ENCODE measurements at regions not wholly inside any gene's neighbourhood (a gene's known extent, or its start where the extent isn't known, plus 50 kb on each side); places are given as distances from the start of the nearest gene placed in this dataset.

- no peak for DNase-seq
Measured at GRCh38 chr15:96415513-96416217, 85.2 kb downstream of the NR2F2 start.

GRCh38 chr15:96416218-96416933, 85.9 kb downstream of the NR2F2 start:
- no peak for DNase-seq

GRCh38 chr15:96416934-96417759, 86.6 kb downstream of the NR2F2 start:
- no peak for DNase-seq

DNA sequence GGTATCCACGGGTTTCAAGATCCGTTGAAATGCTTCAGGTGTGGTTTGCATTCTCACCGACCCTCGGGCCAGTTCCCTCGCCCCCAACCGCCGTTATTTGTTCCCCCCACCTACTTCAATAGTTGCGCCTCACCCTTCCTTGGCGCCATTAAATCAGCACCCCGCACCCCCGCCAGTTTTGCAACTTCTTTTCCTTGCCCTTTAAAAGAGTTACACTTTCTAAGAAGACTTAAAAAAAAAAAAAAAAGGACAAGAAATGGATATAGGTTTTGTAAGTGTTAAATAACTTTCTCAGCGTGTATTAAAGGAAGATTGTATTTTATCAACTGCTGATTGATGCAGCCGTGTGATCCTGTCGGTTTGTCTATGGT, 87.2 kb downstream of the NR2F2 start:
- no peak for DNase-seq

DNA sequence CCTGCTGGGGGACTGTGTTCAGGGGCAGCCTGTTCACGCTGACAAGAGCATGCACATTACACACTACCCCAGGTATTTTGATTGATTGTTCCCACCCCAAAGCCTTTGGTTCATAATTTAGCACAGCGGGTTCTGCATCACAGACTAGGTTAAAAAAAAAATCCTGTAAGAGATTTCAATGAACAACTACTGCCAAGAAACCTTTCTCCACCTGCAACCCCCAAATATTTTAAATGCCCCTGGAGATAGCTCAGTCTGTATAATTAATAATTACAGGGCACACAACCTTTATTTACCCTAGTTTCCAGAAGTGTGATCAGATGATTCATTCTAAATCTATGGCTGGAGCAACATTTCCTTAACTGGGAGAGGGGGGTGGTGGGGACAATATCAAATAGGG, 87.6 kb downstream of the NR2F2 start:
- no peak for DNase-seq

- DNase-seq: no peak
Measured at GRCh38 chr15:96421178-96421601, 90.7 kb downstream of the NR2F2 start.

DNA sequence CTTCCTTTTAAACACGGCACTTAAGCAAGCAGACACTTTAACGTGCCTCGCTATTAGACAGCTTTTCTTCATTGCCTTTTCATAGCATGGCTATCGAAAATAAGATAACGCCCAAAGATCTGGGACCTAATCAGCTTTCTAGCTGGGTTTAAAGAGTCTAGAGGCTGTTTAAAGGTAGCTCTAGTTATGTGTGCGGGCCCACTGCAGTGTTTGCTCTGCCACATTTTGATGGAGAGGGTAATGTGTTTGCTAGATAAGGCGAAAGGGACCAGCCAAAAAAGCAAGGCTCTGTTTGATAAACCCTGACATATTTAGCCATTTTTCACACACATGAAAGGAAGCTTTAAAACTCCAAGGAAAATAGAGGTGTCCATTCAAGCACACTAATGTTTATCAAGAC, 91.6 kb downstream of the NR2F2 start:
- DNase-seq: no peak

- no peak for DNase-seq
Measured at GRCh38 chr15:96424674-96425073, 94.2 kb downstream of the NR2F2 start.

GRCh38 chr15:96428742-96429141, 98.2 kb downstream of the NR2F2 start:
- no peak for DNase-seq

DNA sequence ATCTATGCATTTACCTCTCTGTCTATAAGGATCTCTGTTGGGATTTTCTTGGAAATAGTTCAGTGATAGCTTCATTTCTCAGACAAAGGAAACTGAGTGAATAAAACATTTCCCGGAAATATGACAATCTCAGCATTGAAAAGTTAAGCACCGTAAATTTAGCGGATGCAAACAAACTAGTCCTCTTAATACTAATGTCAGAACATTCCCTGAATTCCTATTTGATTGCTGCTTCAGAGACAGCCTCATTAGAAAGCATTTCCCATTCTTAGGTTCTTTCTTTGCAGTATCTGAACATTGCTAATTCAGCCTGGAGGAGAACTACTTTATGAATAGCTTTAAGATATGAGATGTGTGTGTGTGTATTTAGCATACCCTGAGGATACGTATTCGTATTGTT, 101.3 kb downstream of the NR2F2 start:
- no peak for DNase-seq

- no peak for DNase-seq
Measured at GRCh38 chr15:96435022-96435421, 104.5 kb downstream of the NR2F2 start.

- no peak for DNase-seq
Measured at GRCh38 chr15:96435841-96436240, 105.3 kb downstream of the NR2F2 start.

- no peak for DNase-seq
Measured at GRCh38 chr15:96440978-96441377, 110.5 kb downstream of the NR2F2 start.

- no peak for DNase-seq
Measured at GRCh38 chr15:96442076-96442475, 111.6 kb downstream of the NR2F2 start.

GRCh38 chr15:96444865-96445264, 114.4 kb downstream of the NR2F2 start:
- no peak for DNase-seq

DNA sequence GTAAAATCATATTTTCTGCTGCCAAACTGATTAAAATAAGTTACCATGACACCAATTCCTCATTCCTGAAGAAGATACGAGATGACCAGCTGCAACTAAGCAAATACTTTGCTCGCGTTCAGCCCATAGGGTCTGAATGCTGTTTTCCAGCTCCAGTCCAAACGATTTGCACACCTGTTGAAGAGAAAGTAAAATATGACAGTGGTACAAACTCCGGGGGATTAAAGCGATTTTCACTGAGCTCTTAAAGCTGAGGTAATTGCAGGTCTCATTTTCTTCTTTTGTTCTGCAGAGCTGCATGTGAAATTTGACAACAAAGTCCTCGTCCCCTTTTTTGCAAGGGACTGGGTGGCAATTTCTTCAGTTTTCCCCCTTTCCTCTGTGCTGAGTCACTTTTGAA, 118.4 kb downstream of the NR2F2 start:
- no peak for DNase-seq

DNA sequence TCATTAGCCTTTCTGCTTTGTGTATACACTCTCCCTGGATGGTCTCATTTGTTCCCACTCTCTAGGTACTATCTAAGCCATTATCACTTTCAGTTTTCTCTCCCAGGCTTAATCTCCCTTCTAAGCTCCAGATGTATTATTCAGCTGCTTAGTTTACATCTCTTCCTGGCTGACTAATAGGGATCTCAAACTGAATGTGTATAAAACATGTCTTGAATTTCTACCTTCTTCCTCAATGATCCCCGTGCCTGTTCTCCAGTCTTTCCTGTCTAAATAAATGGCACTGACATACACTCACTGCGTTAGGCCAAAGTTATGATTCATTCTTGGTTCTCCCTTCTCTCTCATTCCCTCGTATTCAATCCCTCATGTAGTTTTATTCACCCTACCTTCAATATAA, 127.3 kb downstream of the NR2F2 start:
- no peak for DNase-seq

GRCh38 chr15:96460106-96460505, 129.6 kb downstream of the NR2F2 start:
- no peak for DNase-seq

DNA sequence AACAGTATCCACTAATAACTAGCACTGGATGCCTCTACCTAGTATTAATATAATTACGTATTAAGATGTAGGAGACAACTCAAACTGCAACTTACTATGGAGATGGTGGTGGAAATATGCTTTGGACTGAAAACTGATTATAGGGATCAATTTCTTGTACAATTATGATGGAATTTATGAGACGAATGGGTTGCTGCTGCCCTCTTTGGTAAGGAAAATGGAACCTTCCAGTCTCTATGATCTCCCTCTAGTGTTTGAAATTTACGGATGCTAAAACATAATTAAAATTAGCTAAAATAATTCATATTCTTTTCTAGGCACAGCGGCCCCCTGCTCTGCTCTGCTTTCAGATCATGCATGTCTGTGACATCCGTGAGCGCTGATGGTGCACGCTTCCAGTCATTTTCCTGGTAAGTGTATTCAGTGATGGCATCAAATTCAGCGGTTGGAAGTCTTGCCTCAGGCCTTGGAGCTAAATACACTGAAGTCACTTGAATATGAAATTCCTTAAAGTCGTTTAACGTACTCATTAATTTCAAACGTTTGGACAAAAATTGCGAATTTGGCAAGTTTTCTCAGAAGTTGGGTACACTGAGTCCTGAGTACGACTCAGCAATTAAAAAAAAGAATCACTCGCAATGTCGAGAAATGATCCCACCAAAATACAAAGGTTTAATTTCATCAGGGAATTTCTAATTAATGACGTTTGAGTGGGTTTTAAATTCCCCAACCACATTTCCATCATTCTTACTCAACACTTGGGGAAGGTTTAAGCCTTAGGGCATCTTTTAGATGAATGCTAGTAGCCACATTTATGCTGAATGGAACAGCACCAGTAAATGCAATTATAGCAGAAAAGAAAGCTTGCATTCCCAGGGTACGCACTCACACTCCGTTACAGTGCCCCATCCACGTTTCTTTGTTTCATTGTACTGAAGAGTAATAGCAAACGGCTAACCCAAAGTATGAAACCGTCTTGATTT, 132.6 kb downstream of the NR2F2 start:
- DNase-seq: no peak

- DNase-seq: no peak
Measured at GRCh38 chr15:96466389-96466947, 136.0 kb downstream of the NR2F2 start.

- DNase-seq: no peak
Measured at GRCh38 chr15:96468036-96468435, 137.5 kb downstream of the NR2F2 start.

- DNase-seq: no peak
Measured at GRCh38 chr15:96470681-96471310, 140.3 kb downstream of the NR2F2 start.
